GM21447 (cell line): ENCODE measurements at regions not wholly inside any gene's neighbourhood (a gene's known extent, or its start where the extent isn't known, plus 50 kb on each side); places are given as distances from the start of the nearest gene placed in this dataset.

Experiments
- ATAC-seq: cut with Tn5 transposase; IDR thresholded peaks from one replicate; pipeline ENCODE4 v1.9.1; 2021; ENCODE audit not compliant: unreplicated experiment

GRCh38 chr10:130739757-130740145 lies 571.8 kb downstream of the TCERG1L start:
- no peak for ATAC-seq

DNA sequence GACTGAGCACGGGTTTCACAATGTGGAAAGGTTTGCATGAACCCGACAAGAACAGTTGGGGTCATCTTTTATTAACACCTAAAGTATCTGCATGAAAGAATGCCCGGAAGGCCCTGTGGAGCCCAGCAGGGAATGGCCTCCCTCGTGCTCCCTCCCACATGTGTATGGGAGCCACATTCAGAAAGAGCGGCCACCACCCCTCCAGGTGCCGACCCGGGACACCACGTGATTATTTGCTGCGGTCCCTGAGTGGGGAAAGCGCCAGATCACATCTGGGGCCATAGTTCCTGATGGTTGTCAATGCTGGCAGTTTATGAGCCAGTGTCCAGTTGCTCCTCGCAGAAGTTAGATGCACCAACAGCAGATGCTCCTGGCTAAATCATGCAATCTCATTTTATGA lies 571.4 kb downstream of the TCERG1L start:
- ATAC-seq, result no peak

- ATAC-seq, result no peak
Observed at GRCh38 chr10:130740915-130741750, 570.4 kb downstream of the TCERG1L start.

DNA sequence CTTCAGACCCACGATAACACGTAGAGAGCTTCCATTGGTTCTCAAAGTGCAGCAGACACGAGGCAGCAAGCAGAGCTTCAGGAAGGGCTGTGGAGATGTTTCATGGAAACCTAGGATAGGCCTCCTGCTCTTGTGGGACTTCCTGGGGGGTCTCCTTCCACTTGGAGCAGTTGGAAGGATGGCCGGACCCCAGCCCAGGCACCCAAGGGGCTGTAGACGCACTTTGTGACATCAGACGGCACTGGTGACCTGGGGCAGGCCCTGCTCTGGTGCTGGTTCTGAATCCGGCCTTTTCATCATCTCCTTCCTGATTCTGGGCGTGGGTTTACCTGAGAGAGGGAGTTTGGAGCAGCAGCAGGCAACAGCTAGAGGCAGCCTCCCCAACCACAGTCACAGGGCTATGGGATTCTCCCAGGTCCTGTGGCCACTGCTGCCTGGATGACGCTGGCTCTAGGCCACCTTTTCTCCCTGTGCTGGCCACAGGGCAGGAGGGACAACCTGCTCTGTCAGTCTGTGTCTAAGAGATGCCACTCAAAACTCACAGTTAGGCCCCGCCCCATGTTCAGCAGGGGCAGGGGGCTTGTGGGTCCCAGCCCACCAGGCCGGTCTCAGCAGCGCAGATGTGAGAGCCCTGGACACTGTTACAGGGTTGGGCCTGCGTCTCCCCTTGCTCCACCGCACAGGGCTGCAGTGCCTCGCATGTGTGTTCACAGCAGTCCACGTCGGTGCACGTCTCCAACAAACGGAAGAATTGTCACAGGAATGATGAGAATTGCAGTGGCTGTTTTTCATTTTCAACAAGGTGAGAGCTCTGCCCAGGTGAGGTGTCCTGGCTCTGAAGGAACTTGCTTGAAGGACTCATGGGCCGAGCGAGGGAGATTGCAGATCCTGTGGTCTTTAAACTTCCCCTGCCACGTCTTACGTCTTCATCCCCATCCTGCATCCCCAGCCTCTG lies 569.3 kb downstream of the TCERG1L start:
- ATAC-seq, result no peak

DNA sequence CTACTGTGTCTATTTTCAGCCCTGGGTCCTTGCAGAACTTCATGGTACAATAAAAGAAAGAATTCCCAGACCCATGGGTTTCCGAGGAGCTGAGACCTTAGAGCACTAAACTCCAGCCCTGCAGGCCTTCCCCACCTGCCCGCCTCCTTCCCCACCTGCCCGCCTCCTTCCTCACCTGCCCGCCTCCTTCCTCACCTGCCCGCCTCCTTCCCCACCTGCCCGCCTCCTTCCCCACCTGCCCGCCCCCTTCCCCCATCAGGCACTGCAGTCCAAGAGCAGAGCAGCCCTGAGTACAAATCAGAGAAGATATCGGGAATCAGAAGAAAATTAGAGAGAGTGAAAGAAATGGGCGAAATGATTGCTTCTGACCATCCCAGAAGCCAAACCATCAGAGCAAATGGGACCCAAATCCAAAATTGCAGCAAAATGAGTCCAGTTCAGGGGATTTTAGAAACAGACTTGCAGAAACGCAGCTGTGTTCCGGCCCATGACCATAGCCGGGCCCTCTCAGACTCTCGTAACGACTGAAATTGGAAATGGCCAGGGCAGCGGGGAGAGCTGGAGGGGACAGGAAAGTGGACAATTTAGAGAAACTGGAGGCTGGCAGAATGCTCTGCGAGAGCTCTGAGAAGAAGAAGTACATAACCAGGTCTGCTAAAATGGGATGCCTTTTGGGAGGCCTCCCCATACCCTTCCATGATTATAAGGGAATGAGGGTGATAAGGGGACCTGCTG lies 568.4 kb downstream of the TCERG1L start:
- ATAC-seq, result no peak

DNA sequence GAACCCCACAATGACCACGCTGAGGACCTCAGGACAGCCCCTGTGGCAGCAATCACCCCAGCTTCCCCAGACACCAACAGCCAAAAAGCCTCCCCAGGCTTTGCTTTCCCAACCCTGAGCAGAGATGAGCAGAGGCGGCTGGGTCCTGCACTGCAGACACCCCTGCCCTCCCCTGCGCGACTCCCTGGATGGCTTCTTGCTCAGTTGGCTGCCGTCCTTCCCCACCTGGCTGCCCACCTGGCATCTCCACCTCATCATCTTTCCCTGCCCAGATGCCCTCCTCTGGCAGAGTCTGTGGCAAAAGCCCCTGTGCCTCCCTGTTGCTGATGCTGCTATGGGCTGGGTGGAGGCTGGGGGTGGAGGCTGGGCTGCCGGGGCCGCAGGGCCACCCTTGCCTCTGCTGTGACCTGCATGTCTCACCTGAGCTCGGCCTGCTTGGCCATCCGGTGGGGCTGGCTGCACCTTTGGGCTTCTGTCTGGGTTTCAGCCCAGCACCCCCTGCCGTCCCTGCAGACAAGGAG lies 567.7 kb downstream of the TCERG1L start:
- no peak for ATAC-seq

- ATAC-seq, result no peak
Observed at GRCh38 chr10:130744631-130745030, 566.9 kb downstream of the TCERG1L start.

DNA sequence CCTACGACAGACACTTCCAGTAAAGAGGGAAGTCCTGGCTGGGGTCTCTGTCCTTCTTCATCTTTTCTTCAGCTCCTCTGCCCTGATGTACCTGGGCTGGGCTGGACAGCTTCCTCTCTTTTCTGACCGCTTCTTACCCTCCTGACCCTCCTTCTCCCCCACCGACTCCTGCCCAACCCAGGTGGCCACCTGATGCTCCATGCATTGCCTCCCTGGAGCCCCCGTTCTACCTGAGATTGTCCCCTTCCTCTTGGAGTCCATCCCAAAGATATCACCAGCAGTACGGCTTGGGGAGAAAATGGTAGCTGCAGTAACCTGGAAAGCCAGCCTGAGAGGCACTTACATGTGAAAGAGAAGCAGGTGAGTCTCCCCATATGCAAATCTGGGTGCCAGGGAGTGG lies 566.3 kb downstream of the TCERG1L start:
- ATAC-seq, result no peak

DNA sequence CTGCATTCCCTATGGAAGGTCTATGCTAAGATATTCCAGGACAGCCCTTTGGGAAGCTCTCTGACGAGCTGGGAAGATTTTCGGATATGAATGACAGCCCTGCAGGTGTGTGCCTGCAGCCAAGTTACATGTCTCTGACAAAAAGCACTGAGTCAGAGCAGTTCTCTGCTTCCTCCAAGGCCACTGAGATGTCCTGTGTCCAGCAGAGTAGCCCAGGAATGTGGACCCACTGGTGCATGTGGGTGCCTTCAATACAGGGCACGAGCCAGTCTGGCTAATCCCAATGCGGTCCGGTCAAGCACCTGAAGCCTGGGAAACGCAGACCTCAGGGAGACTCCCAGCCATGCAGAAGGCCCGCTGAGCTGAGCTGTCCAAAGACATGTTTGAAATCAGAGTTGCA lies 565.7 kb downstream of the TCERG1L start:
- ATAC-seq, result no peak

- ATAC-seq, result no peak
Observed at GRCh38 chr10:130746311-130746710, 565.2 kb downstream of the TCERG1L start.

DNA sequence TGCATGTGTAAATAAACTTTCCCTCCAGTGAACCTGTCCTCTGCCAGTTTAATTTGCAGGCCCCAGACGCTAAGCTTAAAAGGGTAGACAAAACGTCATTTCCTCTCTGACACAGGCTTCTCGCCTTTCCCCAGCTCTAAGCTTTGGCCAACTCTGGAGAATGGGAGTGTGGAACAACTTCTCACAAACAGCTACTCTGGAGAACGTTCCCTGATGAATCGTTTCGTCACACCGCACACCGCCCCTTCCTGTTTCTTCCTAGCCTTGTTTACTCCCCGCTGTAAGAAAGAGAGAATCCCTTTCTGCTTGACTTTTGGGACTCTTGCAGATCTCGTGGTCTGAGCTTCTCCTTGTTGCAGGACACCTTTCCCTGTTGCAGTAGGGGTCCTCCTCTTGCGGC lies 564.2 kb downstream of the TCERG1L start:
- ATAC-seq, result no peak

- no peak for ATAC-seq
Observed at GRCh38 chr10:130747946-130748345, 563.6 kb downstream of the TCERG1L start.

DNA sequence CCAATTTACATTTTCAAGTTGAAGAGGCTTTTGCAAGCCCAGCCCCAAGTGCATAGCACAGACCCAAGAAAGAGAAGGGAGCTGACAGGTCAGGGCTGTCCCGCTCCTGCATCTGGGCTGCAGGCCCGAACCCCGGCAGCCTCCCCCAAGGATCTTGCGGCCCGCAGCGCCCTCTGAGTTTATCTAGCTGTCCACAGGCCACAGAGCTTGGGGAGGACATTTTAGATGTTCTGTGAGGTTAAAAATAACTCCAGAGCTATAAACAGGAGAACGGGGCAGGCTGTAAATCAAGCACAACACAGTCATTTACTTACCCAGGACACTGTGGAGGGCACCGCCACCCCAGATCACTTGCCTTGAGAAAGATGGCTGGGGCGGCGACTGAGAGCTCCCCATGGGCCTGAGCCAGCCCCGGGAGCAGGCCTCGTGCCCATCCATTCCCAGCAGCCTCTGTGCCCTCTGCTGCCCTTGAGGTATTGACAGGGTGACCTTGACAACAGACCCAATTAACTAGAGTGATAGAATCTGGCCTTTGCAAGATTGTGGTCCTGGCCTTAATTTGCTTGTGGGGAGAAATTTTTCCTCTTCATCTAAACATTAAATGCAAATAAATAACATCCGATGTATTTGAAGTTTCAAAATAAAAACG lies 563.0 kb downstream of the TCERG1L start:
- ATAC-seq, result no peak

DNA sequence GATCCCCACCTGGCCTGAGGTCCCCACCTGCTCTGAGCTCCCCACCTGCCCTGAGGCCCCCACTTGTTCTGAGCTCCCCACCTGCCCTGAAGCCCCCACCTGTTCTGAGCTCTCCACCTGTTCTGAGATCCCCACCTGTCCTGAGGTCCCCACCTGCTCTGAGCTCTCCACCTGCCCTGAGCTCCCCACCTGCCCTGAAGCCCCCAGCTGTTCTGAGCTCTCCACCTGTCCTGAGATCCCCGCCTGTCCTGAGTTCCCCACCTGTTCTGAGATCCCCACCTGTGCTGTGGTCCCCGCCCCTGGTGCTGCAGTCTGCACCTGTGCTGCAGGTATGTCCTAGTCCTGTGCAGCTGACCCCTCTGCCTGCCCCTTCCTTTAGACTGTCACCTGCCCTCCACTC lies 561.6 kb downstream of the TCERG1L start:
- ATAC-seq, result no peak

GRCh38 chr10:130750441-130750840 lies 561.1 kb downstream of the TCERG1L start:
- ATAC-seq, result no peak

- ATAC-seq, result no peak
Observed at GRCh38 chr10:130751106-130751840, 560.2 kb downstream of the TCERG1L start.

- ATAC-seq, result no peak
Observed at GRCh38 chr10:130751851-130752250, 559.7 kb downstream of the TCERG1L start.

DNA sequence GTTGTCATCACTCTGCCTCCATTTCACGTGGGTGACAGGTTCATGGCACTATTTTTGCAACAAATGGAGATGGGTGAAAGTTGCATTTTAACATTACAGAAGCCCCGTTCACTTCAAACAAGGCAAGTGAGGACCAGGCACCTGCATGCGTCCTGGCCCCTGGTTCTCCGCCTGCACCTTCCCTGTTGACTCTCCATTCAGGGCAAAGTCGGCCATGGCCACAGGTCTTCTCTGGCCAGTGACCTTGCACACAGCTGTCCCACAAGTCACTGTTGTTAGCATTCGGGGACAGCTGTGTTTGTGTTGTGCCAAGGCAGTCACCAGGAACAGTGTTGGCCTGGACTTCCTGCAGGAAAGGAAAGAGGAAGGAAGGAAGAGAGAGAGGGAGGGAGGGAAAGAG lies 554.9 kb downstream of the TCERG1L start:
- no peak for ATAC-seq

- ATAC-seq, result no peak
Observed at GRCh38 chr10:130757271-130757670, 554.2 kb downstream of the TCERG1L start.
